DLD1 (cell line): ENCODE measurements at regions not wholly inside any gene's neighbourhood (a gene's known extent, or its start where the extent isn't known, plus 50 kb on each side); places are given as distances from the start of the nearest gene placed in this dataset.

Experiments used
- in situ Hi-C: cut with HindIII; loops from 2 replicates; pipeline ENCODE4 v1.10.0; 2017; ENCODE audit warnings: low sequenced_read_pairs

- in situ Hi-C loops = no loop called here
Observed at GRCh38 chr14:61196034-61196433, 85.1 kb downstream of the TMEM30B start.

GRCh38 chr14:61193476-61193875, 87.7 kb downstream of the TMEM30B start:
- in situ Hi-C loops = no loop called here

- in situ Hi-C loops = no loop called here
Observed at GRCh38 chr14:61192989-61193388, 88.1 kb downstream of the TMEM30B start.

GRCh38 chr14:61191733-61192132, 89.4 kb downstream of the TMEM30B start:
- in situ Hi-C loops = no loop called here

GRCh38 chr14:61190341-61190740, 90.8 kb downstream of the TMEM30B start:
- in situ Hi-C loops = no loop called here

- in situ Hi-C loops = no loop called here
Observed at GRCh38 chr14:61188978-61189808, 91.9 kb downstream of the TMEM30B start.

GRCh38 chr14:61188196-61188595, 92.9 kb downstream of the TMEM30B start:
- in situ Hi-C loops = no loop called here

- in situ Hi-C loops = no loop called here
Observed at GRCh38 chr14:61187196-61187905, 93.8 kb downstream of the TMEM30B start.

GRCh38 chr14:61186341-61187195, 94.6 kb downstream of the TMEM30B start:
- in situ Hi-C loops = no loop called here

- in situ Hi-C loops = no loop called here
Observed at GRCh38 chr14:61185534-61185933, 95.6 kb downstream of the TMEM30B start.

GRCh38 chr14:61184112-61184511, 97.0 kb downstream of the TMEM30B start:
- in situ Hi-C loops = no loop called here

- in situ Hi-C loops = no loop called here
Observed at GRCh38 chr14:61183196-61183885, 97.8 kb downstream of the TMEM30B start.

GRCh38 chr14:61179796-61180398, 101.2 kb downstream of the TMEM30B start:
- in situ Hi-C loops = no loop called here

- in situ Hi-C loops = no loop called here
Observed at GRCh38 chr14:61179061-61179690, 102.0 kb downstream of the TMEM30B start.

- in situ Hi-C loops = no loop called here
Observed at GRCh38 chr14:61178226-61179060, 102.7 kb downstream of the TMEM30B start.

- in situ Hi-C loops = no loop called here
Observed at GRCh38 chr14:61177279-61178225, 103.6 kb downstream of the TMEM30B start.

GRCh38 chr14:61176686-61177085, 104.5 kb downstream of the TMEM30B start:
- in situ Hi-C loops = no loop called here

- in situ Hi-C loops = no loop called here
Observed at GRCh38 chr14:61174987-61175386, 106.2 kb downstream of the TMEM30B start.
